Adipose tissue (tissue), 3 donors: ENCODE measurements at regions not wholly inside any gene's neighbourhood (a gene's known extent, or its start where the extent isn't known, plus 50 kb on each side); places are given as distances from the start of the nearest gene placed in this dataset.

Source experiments
- H3K27ac ChIP-seq: one replicate; pipeline ENCODE4 v1.5.1; 2013; ENCODE audit warnings: low read depth, low read length
- WGBS, 3 donors: extraction: QIAGEN DNeasy Blood & Tissue Kit; methylation state at CpG; one replicate each; pipeline ENCODE4 v1.1.7; 2013; 5-methylcytosine and 5-hydroxymethylcytosine counted together
- donor health status: healthy with polysubstance abuse.
- donor health status: Bipolar disorder and iron deficiency.
- donor health status: healthy.

DNA sequence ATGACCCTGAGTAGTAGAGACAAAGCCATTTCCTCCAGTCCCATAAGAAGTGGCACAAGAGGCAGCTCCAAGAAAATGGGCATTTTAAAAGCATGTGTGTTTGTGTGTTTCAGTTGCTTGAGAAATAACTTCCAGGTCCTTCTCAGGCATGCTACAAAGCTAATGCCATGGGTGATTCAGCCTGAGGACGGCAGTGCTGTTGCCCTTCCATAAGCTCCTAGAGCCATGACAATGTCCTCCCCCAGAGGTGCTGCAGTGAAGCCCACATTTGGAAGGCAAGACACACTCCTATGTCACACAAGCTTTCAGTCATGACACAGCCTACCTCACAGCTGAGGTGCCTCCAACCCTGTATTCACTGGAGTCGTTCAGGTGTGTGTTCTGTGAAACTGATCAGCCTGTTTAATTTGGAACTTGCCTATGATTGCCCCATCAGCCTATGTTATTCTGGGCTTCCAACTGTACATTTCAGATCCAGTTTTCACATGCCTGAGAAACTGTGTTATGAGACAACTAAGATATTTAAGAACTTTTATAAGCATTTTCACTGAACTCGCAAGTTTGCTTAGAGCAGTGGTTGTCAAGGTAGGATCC, 213.6 kb downstream of the FOXO1 start:
- WGBS, 3 donors = 78 to 94% (median 91%) methylated on average over 3 of the region's 3 CpGs
- no peak overlapping the region for H3K27ac ChIP-seq

DNA sequence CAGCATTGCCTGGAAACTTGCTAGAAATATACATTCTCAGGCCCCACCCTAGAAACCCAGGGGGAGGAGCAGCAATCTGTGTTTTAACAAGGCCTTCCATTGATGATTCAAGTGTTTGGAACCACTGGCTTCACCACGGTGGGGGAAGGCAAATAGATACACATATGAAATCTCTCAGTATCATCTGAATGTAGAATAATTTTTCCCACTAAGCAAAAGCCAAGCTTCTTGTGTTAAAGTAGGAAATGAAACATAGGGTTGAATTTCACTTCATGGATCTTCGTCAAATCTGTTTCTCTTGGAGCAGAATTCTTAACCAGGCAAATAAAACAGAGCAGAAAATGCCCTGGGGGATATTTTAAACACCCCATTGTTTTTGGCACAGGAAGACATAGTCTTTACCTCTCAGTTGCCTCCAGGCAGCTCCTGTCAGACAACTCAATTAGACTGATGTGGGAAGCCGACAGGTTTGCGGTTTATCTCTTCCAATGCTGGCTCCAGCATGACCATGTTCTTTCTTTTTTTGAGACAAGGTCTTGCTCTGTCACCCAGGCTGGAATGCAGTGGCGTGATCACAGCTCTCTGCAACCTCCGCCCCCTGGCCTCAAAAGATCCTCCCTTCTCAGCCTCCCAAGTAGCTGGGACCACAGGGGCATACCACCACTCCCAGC, 213.0 kb downstream of the FOXO1 start:
- WGBS, 3 donors = 53 to 91% (median 88%) methylated on average over 6 of the region's 6 CpGs
- no peak overlapping the region for H3K27ac ChIP-seq

- 39 to 61% (median 57%) methylated on average over 3 of the region's 3 CpGs for WGBS, 3 donors
- no peak overlapping the region for H3K27ac ChIP-seq
These were observed 210.0 kb downstream of the FOXO1 start for GRCh38 chr13:40456397-40456953.

GRCh38 chr13:40456979-40457553, 209.4 kb downstream of the FOXO1 start:
- 77 to 89% (median 80%) methylated on average over 8 of the region's 8 CpGs for WGBS, 3 donors
- no peak overlapping the region for H3K27ac ChIP-seq

GRCh38 chr13:40457929-40458719, 208.3 kb downstream of the FOXO1 start:
- no peak overlapping the region for H3K27ac ChIP-seq

DNA sequence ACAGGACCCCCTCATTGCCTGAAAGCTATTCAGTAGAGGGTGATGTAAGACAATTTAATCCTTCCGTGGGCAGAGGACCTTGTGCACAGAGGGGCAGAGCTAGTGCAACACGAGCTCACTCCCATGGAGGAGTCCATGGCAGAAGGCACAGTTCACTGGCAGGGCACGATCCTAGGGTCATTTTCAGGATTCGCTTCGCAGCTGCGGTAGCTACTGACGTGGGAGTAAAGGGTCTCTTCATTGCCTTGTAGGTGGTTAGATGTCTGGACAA, 207.8 kb downstream of the FOXO1 start:
- H3K27ac ChIP-seq = no peak overlapping the region
- WGBS, 3 donors = 88 to 90% (median 89%) methylated on average over 7 of the region's 7 CpGs

More at GRCh38 chr13:40457929-40458719, 208.3 kb downstream of the FOXO1 start:
- WGBS, 3 donors = 93 to 94% (median 94%) methylated on average over 12 of the region's 12 CpGs

GRCh38 chr13:40460116-40460515, 206.3 kb downstream of the FOXO1 start:
- H3K27ac ChIP-seq = no peak overlapping the region
- 80 to 94% (median 87%) methylated on average over 3 of the region's 3 CpGs for WGBS, 3 donors

DNA sequence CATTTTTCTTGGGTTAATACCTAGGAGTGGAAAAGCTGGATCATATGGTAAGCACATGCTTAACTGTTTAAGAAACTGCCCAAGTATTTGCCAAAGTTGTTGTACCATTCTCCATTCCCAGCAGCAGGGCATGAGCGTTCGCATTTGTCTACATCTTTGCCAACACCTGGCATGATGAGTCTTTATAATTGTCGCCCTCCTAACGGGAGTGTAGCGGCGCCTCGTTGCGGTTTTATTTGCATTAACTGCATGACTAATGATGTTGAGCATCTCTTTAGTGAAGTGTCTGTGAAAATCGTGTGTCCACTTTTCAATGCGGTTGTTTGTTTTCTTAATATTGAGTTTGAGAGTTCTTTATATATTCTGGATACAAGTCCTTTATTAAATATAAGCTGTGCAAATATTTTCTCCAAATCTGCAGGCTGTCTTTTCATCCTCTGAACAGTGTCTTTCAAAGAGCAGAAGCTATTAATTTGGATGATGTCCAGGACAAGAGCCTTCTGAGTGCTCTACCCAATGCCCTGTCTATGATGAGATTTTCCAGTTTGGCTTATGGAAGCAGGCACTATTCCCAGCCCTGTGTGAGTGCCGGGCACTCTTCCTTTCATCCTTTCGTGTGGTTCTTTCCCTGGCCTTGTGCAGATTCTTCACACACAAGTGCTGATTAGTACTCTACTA, 202.0 kb downstream of the FOXO1 start:
- WGBS, 3 donors = 90 to 95% (median 93%) methylated on average over 12 of the region's 12 CpGs
- no peak overlapping the region for H3K27ac ChIP-seq

DNA sequence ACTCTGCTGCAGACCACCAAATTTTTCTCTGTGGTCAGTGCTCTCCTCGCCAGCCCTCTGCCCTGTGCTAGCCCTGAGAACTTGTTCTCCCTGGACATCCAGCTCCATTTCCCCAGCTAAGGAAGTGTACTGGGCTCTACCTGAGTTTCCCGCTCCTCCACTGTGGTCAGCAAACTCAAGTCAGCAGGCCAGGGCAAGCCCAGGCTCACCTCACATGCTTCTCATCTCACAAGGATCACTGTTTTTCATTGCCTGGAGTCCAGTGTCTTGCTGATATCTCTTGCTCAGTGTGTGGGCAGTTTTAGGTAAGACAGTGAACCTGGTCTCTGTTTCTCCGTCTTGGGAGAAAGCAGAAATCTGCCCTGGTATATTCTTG, 201.4 kb downstream of the FOXO1 start:
- 92 to 100% (median 97%) methylated on average over 3 of the region's 3 CpGs for WGBS, 3 donors
- no peak overlapping the region for H3K27ac ChIP-seq

DNA sequence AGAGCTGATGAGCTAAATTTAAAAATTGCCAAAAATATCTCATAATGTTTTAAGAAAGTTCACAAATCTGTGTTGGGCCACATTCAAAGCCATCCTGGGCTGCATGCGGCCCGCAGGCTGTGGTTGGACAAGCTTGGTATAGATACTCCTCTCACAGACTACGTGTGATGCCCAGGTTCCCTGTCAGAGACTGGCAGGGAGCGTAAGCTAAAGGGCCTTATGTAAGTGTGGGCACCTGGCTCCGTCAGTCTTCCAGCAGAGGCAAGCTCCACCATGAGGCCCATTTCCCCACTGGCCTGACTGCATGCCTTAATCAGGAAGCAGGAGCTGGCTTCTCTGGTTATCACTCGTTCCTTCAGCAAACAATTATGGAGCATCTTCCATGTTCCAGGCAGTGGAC, 200.2 kb downstream of the FOXO1 start:
- WGBS, 3 donors = 95 to 96% (median 95%) methylated on average over 6 of the region's 6 CpGs
- H3K27ac ChIP-seq = no peak overlapping the region

DNA sequence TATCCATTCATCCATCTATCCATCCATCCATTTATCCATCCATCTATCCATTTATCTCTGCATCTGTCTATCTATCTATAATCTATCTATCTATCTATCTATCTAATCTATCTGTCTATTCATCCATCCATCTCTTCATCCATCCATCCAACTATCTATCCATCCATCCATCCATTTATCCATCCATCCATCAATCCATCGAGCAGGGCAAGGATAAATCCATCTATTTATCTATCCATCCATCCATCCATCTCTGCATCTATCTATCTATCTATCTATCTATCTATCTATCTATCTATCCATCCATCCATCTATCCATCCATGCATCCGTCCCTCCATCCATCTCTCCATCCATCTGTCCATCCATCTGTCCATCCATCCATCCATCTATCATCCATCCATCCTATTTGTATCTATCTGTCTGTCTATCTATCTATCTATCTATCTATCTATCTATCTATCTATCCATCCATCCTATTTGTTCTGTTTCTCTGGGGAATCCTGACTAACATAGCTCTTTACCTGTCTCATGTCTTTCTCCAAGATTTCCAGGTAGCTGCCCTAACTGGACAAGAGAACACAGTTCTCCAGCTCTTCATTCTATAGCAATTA, 198.1 kb downstream of the FOXO1 start:
- WGBS, 3 donors = 89 to 90% (median 90%) methylated on average over 2 of the region's 2 CpGs

GRCh38 chr13:40469581-40470310, 196.7 kb downstream of the FOXO1 start:
- no peak overlapping the region for H3K27ac ChIP-seq
- WGBS, 3 donors = 82 to 86% (median 84%) methylated on average over 12 of the region's 12 CpGs

More for the DNA sequence above, 198.1 kb downstream of the FOXO1 start:
- H3K27ac ChIP-seq = no peak overlapping the region

DNA sequence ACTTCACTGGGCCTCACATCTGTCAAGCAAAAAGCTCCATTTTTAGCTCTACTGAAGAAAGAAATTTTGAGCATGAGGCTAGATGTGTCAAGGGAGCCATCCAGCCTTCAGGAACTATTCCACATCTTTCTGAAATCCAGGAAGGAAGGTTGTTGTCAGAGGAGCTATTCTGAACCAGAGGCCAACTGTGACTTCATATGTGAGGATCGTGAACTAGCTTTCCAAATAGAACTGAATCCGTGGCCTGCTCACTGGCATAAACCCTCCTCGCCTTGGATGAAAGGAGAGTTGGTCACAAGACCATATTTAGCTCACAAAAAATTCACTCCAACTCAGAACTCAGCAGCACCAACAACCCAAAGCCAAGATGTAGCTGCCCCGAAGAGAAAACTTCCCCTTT, 195.8 kb downstream of the FOXO1 start:
- no peak overlapping the region for H3K27ac ChIP-seq
- 54 to 91% (median 60%) methylated on average over 4 of the region's 4 CpGs for WGBS, 3 donors

DNA sequence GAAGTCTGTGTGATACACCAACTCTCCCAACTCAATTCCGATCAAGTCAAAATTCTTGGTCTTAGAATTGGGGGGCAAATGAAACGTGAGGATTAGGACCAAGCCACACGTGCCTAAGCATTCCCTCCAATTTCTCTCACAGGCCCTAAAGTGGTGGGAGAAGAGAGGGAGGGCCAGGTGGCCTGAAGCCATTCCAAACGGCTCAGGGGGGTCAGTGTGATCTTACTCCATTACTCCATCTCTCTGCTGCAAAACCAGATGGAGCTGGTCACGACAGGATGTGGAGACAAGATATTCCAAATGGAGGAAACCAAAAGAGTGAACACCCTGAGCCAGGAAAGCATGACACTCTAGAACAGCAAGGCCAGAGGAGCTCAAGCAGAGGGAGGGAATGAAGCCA, 195.4 kb downstream of the FOXO1 start:
- no peak overlapping the region for H3K27ac ChIP-seq
- 73 to 93% (median 90%) methylated on average over 5 of the region's 5 CpGs for WGBS, 3 donors

DNA sequence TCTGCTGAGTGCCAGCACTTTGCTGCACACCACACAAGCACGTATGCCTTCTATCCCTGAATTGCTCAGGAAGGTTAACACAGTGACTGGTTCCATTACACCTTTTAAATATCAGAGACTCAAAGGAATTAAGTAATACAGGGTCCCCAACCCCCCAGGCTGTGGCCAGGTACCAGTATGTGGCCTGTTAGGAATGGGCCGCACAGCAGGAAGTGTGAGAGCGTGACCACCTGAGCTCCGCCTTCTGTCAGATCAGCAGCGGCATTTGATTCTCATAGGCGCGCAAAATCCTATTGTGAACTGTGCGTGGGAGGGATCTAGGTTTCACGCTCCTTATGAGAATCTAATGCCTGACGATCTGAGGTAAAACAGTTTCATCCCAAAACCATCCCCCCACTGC, 194.5 kb downstream of the FOXO1 start:
- WGBS, 3 donors = 97 to 98% (median 98%) methylated on average over 10 of the region's 10 CpGs
- H3K27ac ChIP-seq = no peak overlapping the region

- WGBS, 3 donors = 80 to 86% (median 83%) methylated on average over 8 of the region's 8 CpGs
- no peak overlapping the region for H3K27ac ChIP-seq
These were observed 193.8 kb downstream of the FOXO1 start for GRCh38 chr13:40472427-40473220.

DNA sequence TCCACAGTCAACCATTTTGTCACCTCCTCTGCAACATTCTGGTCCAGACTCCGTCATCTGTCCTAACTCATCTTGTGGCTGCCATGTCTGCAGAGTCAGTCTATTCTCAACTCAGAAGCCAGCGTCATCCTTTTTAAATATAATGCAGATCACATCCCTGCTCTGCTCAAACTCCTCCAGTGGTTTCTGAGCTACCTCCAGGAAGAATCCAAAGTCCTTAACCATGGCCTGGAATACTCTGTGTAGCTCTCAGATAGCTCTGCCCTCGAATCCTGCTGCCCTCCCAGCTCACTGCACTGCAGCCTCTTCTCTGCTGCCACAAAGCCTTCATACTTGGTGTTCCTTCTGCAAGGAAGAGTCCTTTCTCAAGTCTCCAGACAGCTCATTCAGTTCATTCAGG, 190.8 kb downstream of the FOXO1 start:
- WGBS, 3 donors = 92 to 94% (median 92%) methylated on average over 3 of the region's 3 CpGs
- H3K27ac ChIP-seq = no peak overlapping the region
